ENCODE measurements at regions not wholly inside any gene's neighbourhood (a gene's known extent, or its start where the extent isn't known, plus 50 kb on each side); places are given as distances from the start of the nearest gene placed in this dataset.

GRCh38 chr17:74040291-74040690, 163.2 kb upstream of the RPL38 start:
- ATAC-seq (ENCODE audit: poor library complexity) = no peak
- H3K27me3 ChIP-seq (ENCODE audit: control insufficient read depth in 1 of 2, insufficient read depth in 2 of 2, low read length in 2 of 2) = no peaks in the 10 kb centered on the region

DNA sequence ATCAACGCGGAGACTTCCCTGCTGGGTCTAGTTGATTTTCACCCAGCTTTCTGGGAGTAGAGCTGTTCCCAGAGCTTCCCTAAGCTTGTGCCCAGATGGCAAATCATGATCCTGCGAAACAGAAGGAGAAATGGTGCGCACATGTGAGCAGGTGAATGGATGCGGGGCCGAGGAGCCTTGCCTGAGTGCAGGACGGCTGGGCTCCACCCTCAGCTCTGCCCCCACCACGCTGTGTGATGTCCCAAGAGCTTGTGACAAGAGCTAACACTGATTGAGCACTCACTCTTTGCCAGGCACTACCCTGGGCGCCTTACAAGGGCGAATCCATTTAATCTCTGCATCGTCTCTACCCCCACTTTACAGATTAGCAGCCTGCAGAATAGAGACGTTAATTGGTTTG, 162.7 kb upstream of the RPL38 start:
- no peak for ATAC-seq (ENCODE audit: poor library complexity)
- H3K4me3 Mint-ChIP-seq = no peak overlapping the region
- no peak overlapping the region for H3K27ac Mint-ChIP-seq

More at GRCh38 chr17:74040291-74040690, 163.2 kb upstream of the RPL38 start:
- DNase-seq = no peak
- H3K4me1 ChIP-seq (ENCODE audit: insufficient read depth, low read length) = no peaks in the 10 kb centered on the region
- no peak overlapping the region for H3K27ac Mint-ChIP-seq
- H3K27me3 Mint-ChIP-seq = no peaks in the 10 kb centered on the region
- intact Hi-C loops (cut with DNase I, micrococcal nuclease) = no loop called here
- TF ChIP-seq, protein P1, sequence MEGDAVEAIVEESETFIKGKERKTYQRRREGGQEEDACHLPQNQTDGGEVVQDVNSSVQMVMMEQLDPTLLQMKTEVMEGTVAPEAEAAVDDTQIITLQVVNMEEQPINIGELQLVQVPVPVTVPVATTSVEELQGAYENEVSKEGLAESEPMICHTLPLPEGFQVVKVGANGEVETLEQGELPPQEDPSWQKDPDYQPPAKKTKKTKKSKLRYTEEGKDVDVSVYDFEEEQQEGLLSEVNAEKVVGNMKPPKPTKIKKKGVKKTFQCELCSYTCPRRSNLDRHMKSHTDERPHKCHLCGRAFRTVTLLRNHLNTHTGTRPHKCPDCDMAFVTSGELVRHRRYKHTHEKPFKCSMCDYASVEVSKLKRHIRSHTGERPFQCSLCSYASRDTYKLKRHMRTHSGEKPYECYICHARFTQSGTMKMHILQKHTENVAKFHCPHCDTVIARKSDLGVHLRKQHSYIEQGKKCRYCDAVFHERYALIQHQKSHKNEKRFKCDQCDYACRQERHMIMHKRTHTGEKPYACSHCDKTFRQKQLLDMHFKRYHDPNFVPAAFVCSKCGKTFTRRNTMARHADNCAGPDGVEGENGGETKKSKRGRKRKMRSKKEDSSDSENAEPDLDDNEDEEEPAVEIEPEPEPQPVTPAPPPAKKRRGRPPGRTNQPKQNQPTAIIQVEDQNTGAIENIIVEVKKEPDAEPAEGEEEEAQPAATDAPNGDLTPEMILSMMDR (IDR thresholded peaks at IDR 0.05) = no peak
- no peaks in the 10 kb centered on the region for H3K36me3 Mint-ChIP-seq (ENCODE audit: low read depth)
- no peaks in the 10 kb centered on the region for H3K9me3 Mint-ChIP-seq
- ChIA-PET POLR2A (no interaction called here), CTCF (no interaction called here)
- H3K36me3 ChIP-seq (ENCODE audit: insufficient read depth, low read length) = no peaks in the 10 kb centered on the region
- no peaks in the 10 kb centered on the region for H3K4me1 Mint-ChIP-seq (ENCODE audit: low read depth)
- no peak overlapping the region for H3K4me3 ChIP-seq (ENCODE audit: low read length)
- no peak overlapping the region for H3K27ac ChIP-seq (ENCODE audit: low read depth in 1 of 2, low read length in 2 of 2)
- H3K9me3 ChIP-seq (ENCODE audit: control insufficient read depth in 1 of 2, insufficient read depth in 1 of 2, low read length in 2 of 2) = no peaks in the 10 kb centered on the region
- no peak overlapping the region for H3K4me3 Mint-ChIP-seq

DNA sequence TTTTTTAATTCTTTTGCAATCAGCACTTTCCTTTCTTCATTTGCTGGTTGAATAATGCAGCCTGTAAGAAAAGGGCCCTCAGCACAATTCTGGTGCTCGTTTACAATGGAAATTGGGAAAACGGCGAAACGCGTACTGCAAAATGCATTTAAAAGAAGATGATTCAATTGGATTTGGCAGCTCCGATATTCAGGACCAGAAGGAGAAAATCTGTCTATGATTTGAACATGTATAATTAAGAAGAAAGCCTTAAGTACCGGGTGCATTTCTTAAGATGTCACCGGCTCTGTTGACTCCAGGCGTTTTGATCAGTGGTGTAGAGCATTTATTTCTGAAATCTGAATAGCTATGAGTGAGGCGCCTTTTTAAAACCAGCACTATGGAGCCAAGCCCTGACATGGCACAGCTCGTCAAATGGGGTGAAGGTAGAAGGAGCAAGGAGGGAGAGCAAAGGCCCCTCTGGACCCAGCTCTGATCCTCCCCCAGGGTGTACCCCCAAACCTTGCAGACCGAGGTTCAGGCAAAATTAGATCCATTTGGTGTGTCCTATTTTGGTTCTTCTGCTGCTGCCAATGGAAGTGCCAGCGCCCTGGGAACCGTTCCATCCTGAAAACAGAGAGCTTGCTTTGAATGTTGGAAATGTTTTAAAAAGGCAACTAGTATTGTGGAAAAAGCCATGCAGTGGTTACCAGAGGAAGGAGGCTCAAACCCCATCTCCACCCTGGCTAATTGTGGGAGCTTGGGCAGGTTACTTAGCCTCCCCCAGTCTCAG, 161.4 kb upstream of the RPL38 start:
- DNase-seq (no peak), ATAC-seq (ENCODE audit: poor library complexity) (no peak)
- H3K9me3 Mint-ChIP-seq = no peaks in the 10 kb centered on the region
- TF ChIP-seq, protein P1 (IDR thresholded peaks at IDR 0.05) = no peak
- Histone ChIP-seq H3K4me1 (ENCODE audit: insufficient read depth, low read length) (no peaks in the 10 kb centered on the region), H3K27ac (ENCODE audit: low read depth in 1 of 2, low read length in 2 of 2) (no peak overlapping the region), H3K4me3 (ENCODE audit: low read length) (no peak overlapping the region), H3K36me3 (ENCODE audit: insufficient read depth, low read length) (no peaks in the 10 kb centered on the region), H3K9me3 (ENCODE audit: control insufficient read depth in 1 of 2, insufficient read depth in 1 of 2, low read length in 2 of 2) (no peaks in the 10 kb centered on the region), H3K27me3 (ENCODE audit: control insufficient read depth in 1 of 2, insufficient read depth in 2 of 2, low read length in 2 of 2) (peaks cover 0 to 2% of the 10 kb centered on the region in 2 experiments)
- H3K27me3 Mint-ChIP-seq = peaks cover 9% of the 10 kb centered on the region
- H3K4me3 Mint-ChIP-seq = no peak overlapping the region
- no peaks in the 10 kb centered on the region for H3K4me1 Mint-ChIP-seq (ENCODE audit: low read depth)
- no peak overlapping the region for H3K27ac Mint-ChIP-seq
- POLR2A ChIA-PET = no interaction called here
- intact Hi-C loops (cut with DNase I, micrococcal nuclease) = no loop called here
- CTCF ChIA-PET = no interaction called here
- H3K36me3 Mint-ChIP-seq (ENCODE audit: low read depth) = no peaks in the 10 kb centered on the region

More for the DNA sequence above, 162.7 kb upstream of the RPL38 start:
- H3K4me1 ChIP-seq (ENCODE audit: insufficient read depth, low read length) = no peaks in the 10 kb centered on the region
- no peaks in the 10 kb centered on the region for H3K9me3 ChIP-seq (ENCODE audit: control insufficient read depth in 1 of 2, insufficient read depth in 1 of 2, low read length in 2 of 2)
- Mint-ChIP-seq H3K36me3 (ENCODE audit: low read depth) (no peaks in the 10 kb centered on the region), H3K27me3 (no peaks in the 10 kb centered on the region), H3K4me1 (ENCODE audit: low read depth) (no peaks in the 10 kb centered on the region), H3K9me3 (no peaks in the 10 kb centered on the region)
- peaks cover 0 to 2% of the 10 kb centered on the region in 2 experiments for H3K27me3 ChIP-seq (ENCODE audit: control insufficient read depth in 1 of 2, insufficient read depth in 2 of 2, low read length in 2 of 2)
- no peak for DNase-seq
- intact Hi-C loops (cut with DNase I, micrococcal nuclease) = no loop called here
- TF ChIP-seq, protein P1 (IDR thresholded peaks at IDR 0.05) = no peak
- CTCF ChIA-PET = no interaction called here
- POLR2A ChIA-PET = no interaction called here
- no peak overlapping the region for H3K4me3 ChIP-seq (ENCODE audit: low read length)
- no peaks in the 10 kb centered on the region for H3K36me3 ChIP-seq (ENCODE audit: insufficient read depth, low read length)
- no peak overlapping the region for H3K27ac ChIP-seq (ENCODE audit: low read depth in 1 of 2, low read length in 2 of 2)

Measured in CD4-positive, alpha-beta T cell (primary cell).